Fibroblast of the aortic adventitia (primary cell): ENCODE measurements at regions not wholly inside any gene's neighbourhood (a gene's known extent, or its start where the extent isn't known, plus 50 kb on each side); places are given as distances from the start of the nearest gene placed in this dataset.

Experiments used
- DNase-seq: peaks from one replicate; pipeline ENCODE4 v3.0.0-alpha.2; 2010; ENCODE audit warnings: low read depth
- H3K4me3 ChIP-seq: 2 replicates; pipeline ENCODE4 v1.5.1; 2011; ENCODE audit warnings: low read depth, mild to moderate bottlenecking, control low read depth, low read length, moderate library complexity
- TF ChIP-seq, protein P1 (sequence below): IDR thresholded peaks from 2 replicates; pipeline ENCODE4 v1.5.1; 2011; ENCODE audit warnings: mild to moderate bottlenecking, low read length, control low read depth, inconsistent platforms; ENCODE audit not compliant: insufficient read depth

DNA sequence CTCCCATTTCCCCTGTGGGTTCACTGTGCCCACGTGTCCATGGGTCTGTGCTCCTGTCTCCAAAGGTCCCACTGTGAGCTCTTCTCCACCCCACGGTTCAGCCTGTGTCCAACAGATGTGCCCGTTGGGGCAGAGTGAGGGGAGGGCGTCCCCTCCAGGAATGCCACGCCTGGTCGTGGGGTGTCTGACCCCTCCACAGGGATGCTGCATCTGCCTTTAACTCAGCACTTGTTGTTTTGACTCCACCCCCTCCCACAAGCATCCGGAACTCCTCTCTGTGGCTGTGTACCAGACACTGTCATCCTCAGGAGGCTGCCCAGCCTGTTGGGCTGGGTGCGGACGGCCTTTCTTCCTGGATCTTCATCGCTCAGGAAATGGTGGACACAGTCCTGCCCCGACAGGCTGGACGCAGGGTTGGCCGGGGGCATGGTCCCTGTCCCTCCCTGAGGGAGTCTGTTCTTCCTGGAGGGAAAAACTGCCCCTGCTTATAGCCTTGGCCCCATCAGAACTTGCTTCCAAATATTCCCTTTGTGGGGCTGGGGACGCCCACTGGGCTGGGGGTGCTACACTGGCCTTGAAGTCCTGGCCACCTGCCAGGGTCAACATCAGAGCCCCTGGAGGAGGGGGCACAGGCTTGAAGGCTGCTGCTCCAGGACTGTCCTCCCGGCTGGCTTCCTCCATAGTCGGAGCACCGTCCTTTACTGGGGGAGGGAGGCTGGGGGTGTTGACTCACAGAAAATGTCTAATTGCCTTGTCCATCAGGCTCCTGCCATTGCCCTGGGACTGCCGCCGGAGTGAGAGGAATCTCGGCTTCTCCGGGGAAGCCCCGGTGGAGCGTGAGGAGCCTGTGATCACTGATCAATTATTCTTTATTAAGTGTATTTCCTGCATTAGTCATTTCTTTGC lies 182.0 kb upstream of the C1orf174 start:
- TF ChIP-seq, protein P1, sequence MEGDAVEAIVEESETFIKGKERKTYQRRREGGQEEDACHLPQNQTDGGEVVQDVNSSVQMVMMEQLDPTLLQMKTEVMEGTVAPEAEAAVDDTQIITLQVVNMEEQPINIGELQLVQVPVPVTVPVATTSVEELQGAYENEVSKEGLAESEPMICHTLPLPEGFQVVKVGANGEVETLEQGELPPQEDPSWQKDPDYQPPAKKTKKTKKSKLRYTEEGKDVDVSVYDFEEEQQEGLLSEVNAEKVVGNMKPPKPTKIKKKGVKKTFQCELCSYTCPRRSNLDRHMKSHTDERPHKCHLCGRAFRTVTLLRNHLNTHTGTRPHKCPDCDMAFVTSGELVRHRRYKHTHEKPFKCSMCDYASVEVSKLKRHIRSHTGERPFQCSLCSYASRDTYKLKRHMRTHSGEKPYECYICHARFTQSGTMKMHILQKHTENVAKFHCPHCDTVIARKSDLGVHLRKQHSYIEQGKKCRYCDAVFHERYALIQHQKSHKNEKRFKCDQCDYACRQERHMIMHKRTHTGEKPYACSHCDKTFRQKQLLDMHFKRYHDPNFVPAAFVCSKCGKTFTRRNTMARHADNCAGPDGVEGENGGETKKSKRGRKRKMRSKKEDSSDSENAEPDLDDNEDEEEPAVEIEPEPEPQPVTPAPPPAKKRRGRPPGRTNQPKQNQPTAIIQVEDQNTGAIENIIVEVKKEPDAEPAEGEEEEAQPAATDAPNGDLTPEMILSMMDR: no peak
- no peak for DNase-seq
- no peak overlapping the region for H3K4me3 ChIP-seq

DNA sequence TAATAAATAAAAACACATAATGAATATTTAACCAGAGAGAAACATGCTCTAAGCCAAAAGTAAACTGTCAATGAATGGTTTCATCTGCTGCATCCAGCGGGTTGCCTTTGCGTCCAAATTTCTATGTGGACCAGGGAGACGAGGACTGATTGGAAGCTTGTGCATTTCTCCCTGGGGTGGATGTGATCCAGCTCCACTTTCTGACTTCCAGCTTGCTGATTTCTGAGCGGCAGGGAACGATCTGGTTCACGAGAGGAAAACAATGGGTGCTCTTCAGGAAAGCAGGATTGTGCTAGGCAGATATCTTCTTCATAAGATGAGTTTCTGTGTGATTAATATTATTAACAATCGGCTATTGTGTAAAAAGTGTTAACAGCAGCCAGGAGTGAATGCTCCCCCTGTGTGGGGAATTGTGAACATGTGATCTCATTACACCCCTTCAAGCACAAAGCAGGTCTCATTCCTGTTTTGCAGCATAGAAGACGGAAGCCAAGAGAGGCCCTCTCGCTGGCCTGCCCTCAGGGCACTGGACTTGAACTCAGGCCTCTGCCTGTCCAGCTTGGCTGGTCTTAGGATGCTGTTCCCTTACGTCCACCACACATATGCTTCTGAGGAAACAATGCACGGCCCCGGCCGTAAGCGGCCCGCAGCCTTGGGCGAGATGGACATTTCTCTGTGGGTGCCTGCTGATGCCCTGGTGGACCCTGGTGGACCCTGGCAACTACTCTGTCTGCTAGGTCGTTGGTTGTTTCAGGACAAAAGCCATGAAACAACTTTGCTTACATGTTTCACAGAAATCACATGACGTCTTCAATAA lies 183.4 kb upstream of the C1orf174 start:
- H3K4me3 ChIP-seq: no peak overlapping the region
- TF ChIP-seq, protein P1: no peak
- DNase-seq: no peak

DNA sequence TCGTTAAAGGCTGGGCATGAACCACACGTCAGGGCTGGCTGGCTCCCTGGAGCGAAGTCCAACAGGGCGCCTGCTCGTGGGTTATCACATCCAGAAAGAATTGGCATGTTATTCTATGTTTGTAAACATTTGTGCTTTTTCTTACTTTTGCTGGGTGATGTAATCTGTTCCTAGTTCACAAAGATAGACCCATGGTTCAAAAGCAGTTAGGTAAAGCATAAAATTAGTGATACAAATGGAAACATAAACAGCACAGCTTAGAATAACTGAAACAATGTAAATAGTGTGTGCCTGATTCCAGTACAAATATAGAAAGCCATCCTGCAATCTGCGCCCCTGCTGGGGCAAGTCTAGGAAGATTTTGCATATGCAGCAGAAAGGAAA lies 184.0 kb upstream of the C1orf174 start:
- TF ChIP-seq, protein P1: no peak
- no peak for DNase-seq

DNA sequence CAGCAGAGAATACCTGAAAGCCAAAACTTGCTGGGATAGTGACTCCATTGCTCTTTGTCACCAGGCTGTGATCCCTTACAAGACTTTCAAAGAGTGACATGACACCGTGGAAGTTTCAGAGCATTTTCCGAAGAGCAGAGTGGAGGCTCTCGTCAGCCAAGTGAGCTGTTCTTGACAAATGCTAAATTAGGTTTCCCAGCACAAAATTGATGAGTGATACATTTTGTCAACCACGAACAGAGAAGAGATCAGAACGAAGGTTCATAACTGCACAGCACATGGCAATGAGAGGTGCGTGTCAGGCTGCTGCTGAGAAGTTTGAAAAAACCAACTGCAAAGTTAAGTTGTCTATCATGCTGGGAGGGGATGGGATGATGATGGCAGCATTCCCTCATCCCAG lies 184.4 kb upstream of the C1orf174 start:
- no peak overlapping the region for H3K4me3 ChIP-seq
- DNase-seq: no peak
- TF ChIP-seq, protein P1: no peak

More for the DNA sequence above, 184.0 kb upstream of the C1orf174 start:
- H3K4me3 ChIP-seq: no peak overlapping the region

DNA sequence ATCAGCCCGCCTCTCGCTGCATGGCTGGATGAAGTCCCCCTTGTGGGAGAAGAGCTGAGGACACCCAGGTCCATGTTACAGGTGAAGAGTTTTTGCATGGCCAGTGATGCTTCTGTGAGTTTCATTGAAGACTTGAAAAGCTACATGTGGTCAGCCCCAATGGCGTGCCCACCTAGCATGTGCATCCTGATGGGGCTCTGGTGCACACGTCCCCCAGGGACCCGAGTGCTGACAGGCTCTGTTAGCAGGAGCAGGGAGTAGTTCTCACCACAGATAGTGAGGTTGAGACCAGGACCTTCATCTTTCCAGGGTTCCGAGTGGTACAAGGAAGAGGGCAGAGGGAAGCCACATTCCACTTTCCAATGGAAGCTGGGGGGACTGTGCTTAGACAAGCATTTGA lies 184.8 kb upstream of the C1orf174 start:
- TF ChIP-seq, protein P1: no peak
- DNase-seq: no peak
- no peak overlapping the region for H3K4me3 ChIP-seq

DNA sequence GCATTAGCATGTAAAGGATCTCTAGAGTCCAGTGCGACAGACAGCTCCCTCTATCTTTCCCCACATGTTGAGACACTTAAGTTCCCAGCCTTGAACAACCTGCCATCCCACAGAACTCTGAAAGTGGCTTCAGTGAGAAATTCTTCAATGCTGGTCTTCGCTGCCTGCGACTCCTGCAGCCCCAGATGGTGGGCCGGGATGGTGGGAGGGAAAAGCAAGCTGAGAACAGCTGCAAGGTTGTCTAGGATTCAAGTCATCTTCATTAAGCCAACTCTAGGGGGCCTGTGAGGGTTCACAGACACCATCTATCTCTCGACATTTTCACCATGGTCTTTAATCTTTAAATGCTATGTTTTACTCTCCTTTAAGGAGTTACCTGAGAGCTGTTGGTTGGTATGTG lies 185.5 kb upstream of the C1orf174 start:
- DNase-seq: no peak
- H3K4me3 ChIP-seq: no peak overlapping the region
- TF ChIP-seq, protein P1: no peak
